Endothelial cell of hepatic sinusoid (primary cell): ENCODE measurements at regions not wholly inside any gene's neighbourhood (a gene's known extent, or its start where the extent isn't known, plus 50 kb on each side); places are given as distances from the start of the nearest gene placed in this dataset.

Experiments used
- in situ Hi-C: cut with HindIII; loops from 2 replicates; pipeline ENCODE4 v1.10.0; 2017; ENCODE audit warnings: low sequenced_read_pairs

DNA sequence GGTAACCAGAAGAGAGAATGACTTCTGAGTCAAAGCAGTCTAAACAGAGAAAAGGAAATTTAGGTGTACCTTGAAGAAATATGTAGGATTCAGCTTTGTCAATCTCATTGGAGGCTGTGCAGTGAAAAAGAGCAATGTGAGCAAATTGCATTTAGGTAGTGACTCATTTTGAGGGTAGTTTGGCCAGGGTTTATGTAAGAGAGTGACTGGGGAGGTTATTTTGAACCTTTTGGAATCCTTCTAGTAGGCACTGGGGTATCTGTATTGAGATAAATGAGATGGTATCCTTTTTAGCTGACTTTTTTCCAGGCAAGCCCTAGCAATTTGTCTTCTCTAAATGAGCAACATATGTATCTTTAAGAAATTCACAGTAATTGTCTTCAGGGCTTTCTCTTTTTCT, 95.9 kb downstream of the DISP1 start:
- in situ Hi-C loops = no loop called here

DNA sequence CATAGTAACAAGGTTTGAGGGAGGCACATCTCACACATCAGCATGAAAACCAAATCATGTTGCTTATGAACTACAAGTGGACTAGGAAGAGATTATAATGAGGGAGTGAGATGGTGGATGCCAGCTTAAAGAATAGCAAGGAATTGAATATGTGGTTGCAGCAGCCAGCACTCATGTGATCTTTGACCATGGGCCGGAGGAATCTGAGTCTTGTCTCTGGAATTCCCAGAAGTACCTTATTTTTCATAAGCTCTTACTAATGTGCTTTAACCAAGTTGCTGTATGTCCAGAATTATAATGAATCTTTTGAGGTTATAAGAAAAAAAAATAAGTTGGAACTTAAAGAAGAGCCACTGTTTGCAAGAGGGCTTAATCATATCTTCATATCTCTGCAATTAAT, 97.0 kb downstream of the DISP1 start:
- in situ Hi-C loops = no loop called here

DNA sequence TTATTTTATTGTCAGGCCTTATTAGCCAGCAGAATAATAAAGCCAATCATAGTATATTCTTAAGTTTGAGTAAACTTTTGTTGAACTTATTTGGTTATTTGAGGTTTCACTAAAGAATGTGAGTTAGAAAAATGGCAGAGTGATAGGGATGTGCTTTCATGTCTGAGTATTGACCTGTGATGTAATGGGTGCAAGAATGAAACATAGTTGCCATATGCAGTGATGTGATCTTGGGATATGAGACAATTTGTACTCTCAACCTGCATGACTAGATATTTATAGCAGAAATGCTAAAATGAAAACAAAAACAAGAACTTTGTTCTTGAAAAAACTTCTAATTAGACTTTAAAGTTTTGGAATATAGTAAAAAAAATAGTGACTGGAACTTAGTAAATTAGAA, 97.9 kb downstream of the DISP1 start:
- in situ Hi-C loops = no loop called here

DNA sequence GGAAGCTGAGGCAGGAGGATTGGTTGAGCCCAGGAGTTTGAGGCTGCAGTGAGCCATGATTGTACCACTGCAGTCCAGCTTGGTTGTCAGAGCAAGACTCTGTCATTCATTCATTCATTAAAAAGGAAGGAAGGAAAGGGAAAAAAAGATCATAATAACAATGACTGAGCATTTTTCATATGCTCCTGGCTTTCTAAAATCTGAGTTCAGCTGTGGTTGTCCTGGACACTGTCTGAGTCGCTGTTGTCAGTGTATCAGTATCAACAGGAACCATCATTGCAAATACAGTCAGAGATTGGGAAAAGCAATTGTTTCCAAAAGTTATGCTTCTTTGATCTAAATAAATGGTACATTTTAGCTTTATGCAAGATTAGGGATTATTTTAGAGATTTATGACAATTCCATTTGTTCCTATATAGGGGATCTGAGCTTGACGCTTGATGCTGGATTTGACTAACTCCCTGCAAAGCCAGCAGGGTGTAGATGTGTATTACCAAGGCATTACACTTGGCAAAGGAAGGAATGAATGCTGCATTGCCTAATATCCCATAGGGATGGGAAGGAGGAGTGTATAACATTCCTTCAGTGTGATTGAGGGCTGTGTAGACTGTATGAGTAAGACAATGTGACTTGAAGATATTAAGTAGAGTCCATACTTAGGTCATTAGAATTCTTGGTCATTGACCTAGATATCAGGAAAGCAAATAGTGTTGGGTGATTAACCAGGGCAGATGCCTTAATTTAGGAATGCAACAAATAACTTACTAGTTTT, 100.2 kb downstream of the DISP1 start:
- in situ Hi-C loops = no loop called here

DNA sequence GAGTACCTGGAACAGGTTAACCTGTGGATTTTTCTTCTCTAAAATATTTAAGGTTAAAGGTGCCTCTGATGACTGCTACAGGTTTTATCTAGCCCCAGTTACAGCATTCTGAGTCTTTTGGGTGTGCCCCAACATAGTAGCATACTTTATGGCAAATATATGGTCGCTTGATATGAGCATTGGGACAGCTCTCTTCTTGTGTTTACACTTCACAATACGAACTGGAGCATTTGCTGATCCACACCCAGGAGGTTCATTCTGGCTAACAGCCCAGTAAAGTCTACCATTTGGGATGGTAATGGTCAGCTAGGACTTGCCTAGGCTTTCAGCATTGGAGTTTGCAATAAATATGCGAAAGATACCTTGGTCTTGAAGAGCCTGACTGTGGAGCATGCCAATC, 101.3 kb downstream of the DISP1 start:
- in situ Hi-C loops = no loop called here

DNA sequence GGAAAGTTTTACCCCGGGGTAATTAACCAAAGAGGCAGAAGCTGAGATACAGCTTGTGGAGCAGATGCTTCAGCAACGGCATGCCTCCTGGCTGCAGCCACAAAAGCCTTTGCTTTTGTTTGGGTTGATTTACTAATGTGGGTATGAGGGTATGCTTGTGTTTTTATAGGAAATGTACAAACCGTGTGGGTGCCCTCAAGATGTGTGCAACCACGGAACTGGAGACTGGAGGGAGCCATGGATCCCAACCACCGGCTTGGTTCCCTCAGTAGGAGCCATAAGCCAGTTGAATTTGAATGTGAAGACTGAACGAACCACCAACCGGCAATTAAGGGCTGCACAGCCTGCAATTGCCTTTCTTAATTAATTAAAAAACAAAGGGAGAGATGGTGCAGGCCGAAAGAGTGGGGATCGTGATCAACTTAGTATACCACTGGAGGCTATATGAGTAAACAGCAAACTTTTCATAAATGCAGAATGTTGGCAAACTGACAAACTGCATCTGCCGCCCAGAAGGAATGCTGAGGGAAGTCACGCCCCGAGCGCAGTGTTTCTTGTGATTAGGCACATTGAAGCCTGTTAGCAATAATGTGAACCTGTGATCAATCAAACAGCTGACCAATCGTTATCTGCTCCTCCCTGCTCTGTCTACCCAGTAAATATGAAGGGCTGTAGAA, 104.1 kb downstream of the DISP1 start:
- in situ Hi-C loops = no loop called here

DNA sequence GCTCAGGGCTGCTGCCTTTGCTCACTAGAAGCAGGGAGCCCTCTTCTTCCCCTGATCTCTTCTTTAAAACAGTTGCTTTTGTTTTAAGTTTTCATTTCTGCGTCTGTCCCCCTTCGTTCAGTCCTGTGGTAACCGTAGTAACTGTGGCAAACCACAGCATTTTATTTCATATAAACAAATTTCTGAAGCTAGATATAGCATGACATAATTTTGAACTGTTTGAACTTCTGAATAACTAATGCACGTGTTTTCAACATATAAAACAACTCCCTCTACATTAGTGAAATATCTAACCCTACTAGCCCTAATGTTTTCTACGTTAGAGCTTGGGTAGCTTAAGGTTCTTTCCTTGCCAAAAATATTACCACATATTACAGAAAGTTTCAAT, 104.6 kb downstream of the DISP1 start:
- in situ Hi-C loops = no loop called here

DNA sequence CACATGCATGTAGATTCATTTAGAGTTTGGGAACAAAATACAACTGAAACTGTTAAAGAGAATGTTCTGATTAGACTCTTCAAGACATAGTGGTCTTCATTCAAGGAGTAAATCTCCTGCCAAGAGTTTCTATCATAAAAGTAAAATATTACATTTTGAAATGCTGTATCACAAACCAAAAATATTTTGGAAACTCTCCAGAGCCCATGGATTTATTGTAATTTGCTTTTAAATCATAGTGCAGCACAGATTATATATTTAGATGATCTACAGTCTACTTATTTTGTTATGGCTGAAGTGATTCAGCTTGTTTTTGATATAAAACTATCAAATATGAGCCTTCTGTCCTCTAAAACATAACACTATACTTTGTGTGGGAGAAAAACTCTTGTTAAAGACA, 105.3 kb downstream of the DISP1 start:
- in situ Hi-C loops = no loop called here

DNA sequence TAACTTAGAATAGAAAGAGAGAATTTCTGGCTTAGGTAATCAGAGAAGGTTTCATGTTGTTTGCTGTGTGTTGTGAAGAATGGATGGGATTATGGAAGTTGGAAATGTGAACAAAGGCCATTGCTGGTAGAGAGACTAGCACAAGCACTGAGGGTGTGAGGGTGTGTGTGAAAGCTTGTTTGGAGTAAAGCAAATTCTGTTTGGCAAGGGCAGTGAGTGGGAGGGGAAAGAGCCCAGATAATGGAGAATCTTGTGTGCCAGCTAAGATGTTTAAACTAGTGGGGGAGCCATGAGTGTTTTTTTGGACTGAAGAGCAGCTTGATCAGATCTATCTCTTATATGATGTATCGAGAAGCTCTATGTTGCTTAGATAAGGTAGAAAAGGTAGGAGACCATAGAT, 107.1 kb downstream of the DISP1 start:
- in situ Hi-C loops = no loop called here

DNA sequence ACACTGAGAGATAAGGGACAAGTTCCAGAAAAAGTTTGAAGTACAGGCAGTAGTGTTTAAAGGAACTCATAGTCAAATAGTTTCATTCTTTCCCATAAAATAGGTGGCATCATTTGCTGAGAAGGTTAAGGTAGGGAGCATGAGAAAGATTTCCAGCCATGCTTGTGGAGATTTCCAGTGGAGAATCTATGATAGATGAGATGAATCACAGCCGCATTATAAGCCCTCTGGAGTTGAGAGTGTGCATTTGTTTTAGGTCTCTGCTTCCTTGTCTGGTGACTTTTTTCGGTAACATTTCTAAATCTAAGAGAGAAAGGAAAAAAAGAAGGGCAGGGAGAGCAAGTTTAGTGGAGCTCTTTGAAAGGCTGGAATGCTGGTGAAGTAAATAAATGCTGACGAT, 108.7 kb downstream of the DISP1 start:
- in situ Hi-C loops = no loop called here

DNA sequence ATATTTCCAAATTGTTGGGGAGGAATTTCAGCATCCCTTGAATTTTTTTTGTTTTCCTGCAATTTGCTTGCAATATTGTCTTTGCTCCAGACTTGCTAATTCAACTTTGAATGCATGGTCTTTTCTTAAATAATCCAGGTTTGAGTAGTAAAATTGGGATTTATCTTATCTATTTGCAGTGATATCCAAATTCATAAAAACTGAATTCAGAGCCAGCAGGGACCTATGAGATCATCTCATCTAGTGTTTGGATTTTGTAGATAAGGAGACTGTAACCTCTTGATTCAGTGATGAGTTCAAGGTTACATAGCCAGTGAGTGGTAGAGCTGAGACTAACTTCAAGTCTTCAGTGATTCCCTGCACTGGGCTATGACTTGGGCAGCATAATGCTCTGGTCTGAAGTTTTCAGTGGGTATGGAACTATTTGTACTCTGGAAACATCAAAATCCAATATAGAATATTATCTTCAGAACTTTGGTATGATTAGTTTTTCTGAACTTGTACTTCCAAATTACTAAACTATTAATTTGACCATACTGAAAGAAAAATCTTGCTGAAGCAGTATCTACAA, 109.4 kb downstream of the DISP1 start:
- in situ Hi-C loops = no loop called here

DNA sequence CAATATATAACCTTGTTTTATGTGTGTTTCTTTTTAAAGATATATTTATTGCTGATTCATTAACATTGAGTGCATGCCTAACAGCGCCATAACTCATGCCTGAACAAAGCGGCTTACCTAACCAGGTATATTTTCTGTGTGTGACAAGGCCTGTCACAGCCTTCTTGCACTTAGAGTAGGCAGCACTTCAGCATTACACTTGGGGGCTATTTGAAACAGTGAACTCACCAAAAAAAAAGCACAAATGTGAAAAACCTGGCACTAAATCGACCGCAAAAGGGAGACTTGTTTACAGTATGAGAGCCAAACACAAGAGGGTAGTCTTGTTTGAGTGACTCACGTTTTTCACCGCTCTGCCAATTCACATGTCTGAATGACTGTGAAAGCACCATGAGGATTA, 111.7 kb downstream of the DISP1 start:
- in situ Hi-C loops = no loop called here

DNA sequence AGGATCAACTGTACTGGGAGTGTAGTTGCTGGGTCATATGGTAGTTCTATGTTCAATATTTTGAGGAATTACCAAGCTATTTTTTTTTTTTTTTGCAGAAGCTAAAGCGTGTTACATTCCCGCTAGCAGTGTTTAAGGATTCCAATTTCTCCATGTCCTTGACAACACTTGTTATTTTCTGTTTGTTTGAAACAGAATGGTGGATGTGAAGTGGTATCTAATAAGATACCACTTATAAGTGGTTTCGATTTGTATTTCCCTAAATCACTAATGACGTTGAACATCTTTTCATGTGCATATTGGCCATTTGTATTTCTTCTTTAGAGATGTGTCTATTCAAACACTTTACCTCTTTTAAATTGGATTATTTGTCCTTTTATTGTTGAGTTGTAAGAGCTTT, 112.2 kb downstream of the DISP1 start:
- in situ Hi-C loops = no loop called here

DNA sequence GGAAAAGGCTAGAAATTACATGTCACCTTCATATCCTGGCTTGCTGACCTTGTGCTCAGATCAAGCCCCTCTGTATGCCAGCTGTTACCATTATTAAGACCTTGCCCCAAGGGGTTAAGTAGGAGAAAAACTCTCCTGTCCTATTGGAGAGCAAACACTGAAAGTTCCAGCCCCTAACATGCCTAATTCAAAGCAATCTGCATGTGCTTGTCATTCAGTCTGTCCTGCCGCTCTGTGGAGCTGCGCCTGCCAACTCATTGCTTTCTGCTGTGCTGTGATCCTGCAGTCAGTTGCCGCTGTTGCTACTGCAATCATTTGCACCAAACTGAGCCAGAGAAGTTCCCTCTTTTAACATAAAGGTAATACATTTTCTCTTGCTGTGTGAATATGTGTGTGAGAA, 113.4 kb downstream of the DISP1 start:
- in situ Hi-C loops = no loop called here

DNA sequence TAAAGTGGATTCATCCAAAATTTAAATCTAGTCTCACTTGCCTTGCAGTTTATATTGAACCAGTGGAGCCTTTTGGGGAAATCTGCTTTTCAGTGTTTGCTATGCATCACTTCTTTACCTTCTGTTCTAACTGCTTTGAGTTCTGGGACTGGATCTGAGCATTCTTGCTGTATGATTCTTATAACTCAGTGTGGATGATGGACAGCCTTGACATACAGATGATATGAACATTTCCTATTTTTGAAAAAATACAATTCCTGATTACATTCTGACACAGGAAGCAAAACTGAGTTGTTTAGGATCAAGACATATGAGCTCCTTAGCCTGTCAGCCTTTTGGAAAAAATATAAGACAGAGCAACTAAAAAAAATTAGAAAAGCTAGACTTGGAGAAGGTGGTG, 115.2 kb downstream of the DISP1 start:
- in situ Hi-C loops = no loop called here

DNA sequence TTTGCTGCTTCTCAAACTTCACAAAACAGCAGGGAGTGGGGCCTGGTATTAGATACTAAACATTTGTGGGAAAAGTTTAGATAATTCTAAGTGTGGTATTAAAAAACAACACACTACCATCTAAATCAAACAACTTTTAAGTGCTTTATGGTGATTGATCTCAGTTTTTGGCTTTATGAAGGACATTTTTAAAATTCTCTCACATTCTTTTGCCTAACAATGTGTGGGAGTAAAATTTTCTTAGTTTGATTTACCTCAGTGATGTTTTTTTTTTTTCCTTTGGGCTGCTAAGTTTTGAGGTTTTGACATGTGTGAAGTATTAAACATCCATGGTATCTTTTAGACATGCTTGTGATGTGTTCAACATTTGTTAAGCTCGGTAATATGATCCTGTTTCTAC, 116.2 kb downstream of the DISP1 start:
- in situ Hi-C loops = no loop called here

DNA sequence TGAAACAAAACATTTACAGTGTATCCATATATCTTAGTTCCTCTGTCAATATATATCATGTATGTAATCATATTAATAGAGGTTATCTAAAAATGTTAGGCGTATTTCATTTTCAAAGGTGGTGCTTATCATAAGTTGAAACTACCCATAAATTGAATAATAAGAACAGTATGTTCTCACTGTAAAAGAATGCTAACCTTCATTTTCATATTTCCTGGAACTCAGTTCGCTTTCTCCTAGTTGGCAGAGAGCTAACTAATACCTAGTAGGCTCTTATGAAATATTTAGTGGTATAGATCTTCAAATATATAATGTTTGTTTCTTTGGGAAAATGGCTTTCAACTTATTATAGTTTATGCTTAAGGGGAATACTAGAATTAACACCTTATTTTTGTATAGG, 118.4 kb downstream of the DISP1 start:
- in situ Hi-C loops = no loop called here

DNA sequence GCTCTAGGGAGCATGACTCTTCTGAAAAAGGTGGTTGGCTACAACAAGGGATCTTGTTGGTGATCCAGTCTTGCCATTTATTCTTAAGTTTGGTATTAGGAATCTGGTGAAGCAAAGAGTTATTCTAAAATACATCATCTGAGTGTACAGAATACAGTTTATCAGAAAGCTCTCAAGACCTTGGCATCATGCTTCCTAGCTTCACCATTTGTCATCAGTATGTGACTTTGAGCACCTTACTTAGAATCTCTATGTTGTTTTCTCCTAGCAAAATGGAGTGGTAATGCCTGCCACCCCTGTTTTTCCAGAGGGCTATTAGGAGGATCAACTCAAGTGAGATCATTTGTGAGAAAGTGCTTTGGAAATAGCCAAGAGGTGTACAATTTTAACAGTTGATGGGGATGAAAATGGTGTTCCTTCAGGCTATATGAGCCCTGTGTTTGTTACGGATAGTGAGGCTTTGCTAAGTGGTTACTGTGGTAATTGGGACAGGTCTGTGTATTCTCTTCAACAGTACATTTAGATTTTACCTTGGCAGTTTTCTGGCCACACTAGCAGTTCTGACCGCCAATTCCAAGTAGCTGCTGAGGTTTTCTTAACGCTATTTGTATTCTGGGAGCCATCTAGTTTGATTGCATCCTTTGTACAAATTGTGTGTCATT, 120.5 kb downstream of the DISP1 start:
- in situ Hi-C loops = no loop called here

DNA sequence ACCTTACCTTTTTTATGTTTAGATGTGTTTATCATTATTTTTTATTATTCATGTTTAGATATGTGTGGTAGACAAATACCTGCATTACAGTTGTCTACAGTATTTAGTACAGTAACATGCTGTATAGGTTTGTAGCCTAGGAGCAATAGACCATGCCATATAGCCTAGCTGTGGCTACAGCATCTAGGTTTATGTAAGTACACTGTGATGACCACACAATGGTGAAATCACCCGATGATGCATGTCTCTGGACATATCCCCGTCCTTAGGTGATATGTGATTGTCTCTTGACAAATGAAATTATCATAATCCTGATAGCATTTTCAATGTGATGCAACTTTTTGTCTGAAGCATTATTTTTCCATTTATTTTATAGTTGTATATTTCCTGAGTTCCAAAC, 121.2 kb downstream of the DISP1 start:
- in situ Hi-C loops = no loop called here

DNA sequence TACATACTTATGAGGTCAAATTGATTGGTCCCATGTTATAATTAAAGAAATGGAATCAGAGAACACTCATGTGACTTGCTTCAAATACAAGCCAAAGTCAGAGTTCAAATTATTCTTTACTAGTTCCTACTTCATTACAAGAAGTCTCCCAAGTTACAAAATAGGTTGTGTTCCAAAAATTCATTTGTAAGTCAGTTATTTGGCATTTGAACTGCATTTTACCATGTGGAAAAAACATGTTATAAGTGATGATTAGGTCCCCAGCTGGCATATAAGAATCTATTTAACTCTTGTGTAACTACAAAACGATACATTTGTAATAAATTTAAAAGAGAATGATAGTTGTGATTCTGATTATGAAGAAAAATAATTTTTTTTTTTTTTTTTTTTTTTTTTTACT, 124.1 kb downstream of the DISP1 start:
- in situ Hi-C loops = no loop called here

DNA sequence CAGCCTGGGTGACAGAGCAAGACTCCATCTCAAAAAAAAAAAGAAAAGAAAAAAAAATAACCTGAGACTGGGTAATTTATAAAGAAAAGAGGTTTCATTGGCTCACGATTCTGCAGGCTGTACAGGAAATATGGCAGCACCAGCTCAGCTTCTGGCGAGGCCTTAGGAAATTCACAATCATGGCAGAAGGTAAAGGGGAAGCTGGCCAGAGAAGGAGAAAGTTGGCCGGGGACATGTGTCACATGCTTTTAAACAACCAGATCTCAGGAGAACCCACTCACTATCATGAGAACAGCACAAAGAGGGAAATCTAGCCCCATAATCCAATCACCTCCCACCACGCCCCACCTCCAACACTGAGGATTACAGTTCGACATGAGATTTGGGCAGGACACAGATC, 125.3 kb downstream of the DISP1 start:
- in situ Hi-C loops = no loop called here

DNA sequence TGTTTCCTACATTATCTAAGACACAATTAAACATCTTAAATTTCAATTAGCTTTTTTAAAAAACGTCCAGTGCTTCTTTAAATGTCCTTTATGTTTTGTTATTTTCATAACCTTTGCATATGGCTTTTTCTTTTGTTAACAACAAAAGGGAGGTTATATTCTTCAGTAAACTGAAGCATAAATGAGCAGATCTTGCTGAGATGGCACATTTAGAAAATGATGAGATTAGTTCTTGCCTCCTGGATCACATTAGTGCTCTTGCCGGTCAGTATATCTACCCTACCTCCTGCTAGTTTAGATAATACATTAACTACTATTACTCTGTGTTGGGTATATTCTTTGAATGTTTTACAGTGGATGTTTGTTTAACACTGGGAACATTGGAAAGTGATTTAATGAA, 126.1 kb downstream of the DISP1 start:
- in situ Hi-C loops = no loop called here
